NT2/D1 (cell line): ENCODE measurements at regions not wholly inside any gene's neighbourhood (a gene's known extent, or its start where the extent isn't known, plus 50 kb on each side); places are given as distances from the start of the nearest gene placed in this dataset.

Experiments
- SUZ12 ChIP-seq: IDR thresholded peaks from 2 replicates; pipeline ENCODE4 v1.6.1; 2011; ENCODE audit not compliant: insufficient read length, insufficient read depth; ENCODE audit errors: extremely low read depth
- YY1 ChIP-seq: IDR thresholded peaks from 2 replicates; pipeline ENCODE4 v1.6.1; 2011; ENCODE audit not compliant: insufficient read length, insufficient read depth
- ZNF274 ChIP-seq: IDR thresholded peaks from 2 replicates; pipeline ENCODE4 v1.6.1; 2011; ENCODE audit warnings: mild to moderate bottlenecking, low read depth, low read length

DNA sequence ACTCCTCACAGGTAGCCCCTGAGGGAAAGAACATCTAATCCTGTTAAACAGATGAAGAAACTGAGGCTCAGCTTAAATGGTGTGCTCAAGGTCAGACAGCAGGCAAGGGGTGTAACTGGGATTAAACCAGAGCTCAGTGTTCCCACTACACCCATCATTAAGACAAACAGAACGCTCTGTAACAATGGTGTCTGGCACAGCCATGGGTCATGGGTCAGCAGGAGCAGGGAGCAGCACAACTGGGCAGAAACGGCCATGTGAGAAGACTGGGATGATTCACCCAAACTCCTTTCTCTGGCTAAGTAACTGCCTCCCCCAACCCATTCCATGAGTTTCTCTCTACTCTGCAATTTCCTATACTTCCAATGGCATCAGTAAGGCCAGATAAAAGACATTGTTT, 85.5 kb upstream of the PDE1C start:
- no peak for TF ChIP-seq ZNF274
- no peak for TF ChIP-seq SUZ12
- TF ChIP-seq YY1, result no peak
